C4-2B (cell line): ENCODE measurements at regions not wholly inside any gene's neighbourhood (a gene's known extent, or its start where the extent isn't known, plus 50 kb on each side); places are given as distances from the start of the nearest gene placed in this dataset.

Source experiments
- ZFX ChIP-seq: fragments of 450-650 bp; IDR thresholded peaks from 2 replicates; pipeline ENCODE4 v1.6.1; 2017
- TF ChIP-seq, protein P1 (sequence below): fragments of 450-650 bp; conservative IDR thresholded peaks from 2 replicates; pipeline ENCODE4 v1.5.1; 2017; ENCODE audit warnings: mild to moderate bottlenecking

DNA sequence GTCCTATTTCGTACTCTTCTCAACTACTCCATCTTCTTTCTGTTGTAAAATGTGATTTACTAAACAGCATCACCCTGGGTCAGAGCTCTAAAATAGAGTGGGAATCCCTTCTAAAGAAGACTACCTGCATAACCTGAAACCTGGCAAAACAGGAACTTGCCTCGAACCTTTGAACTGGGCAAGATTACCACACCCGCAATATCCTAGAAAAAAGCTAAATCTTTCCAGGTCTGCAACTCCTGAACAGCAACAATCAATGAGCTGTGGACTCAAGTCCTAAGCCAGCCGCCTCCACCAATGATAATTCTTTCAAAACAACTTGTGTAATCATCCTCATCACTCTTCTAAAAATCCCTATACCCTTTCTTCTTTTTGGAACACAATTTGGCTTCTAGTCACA lies 824.2 kb upstream of the COBL start:
- TF ChIP-seq, protein P1, sequence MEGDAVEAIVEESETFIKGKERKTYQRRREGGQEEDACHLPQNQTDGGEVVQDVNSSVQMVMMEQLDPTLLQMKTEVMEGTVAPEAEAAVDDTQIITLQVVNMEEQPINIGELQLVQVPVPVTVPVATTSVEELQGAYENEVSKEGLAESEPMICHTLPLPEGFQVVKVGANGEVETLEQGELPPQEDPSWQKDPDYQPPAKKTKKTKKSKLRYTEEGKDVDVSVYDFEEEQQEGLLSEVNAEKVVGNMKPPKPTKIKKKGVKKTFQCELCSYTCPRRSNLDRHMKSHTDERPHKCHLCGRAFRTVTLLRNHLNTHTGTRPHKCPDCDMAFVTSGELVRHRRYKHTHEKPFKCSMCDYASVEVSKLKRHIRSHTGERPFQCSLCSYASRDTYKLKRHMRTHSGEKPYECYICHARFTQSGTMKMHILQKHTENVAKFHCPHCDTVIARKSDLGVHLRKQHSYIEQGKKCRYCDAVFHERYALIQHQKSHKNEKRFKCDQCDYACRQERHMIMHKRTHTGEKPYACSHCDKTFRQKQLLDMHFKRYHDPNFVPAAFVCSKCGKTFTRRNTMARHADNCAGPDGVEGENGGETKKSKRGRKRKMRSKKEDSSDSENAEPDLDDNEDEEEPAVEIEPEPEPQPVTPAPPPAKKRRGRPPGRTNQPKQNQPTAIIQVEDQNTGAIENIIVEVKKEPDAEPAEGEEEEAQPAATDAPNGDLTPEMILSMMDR, result no peak
- no peak for TF ChIP-seq ZFX
